Astrocyte (in vitro differentiated cells and primary cell): ENCODE measurements at regions not wholly inside any gene's neighbourhood (a gene's known extent, or its start where the extent isn't known, plus 50 kb on each side); places are given as distances from the start of the nearest gene placed in this dataset.

Experiments
- DNase-seq: peaks from one replicate; pipeline ENCODE4 v3.0.0-alpha.2; 2010; ENCODE audit warnings: low read depth
- FAIRE-seq: peaks from 2 replicates; lab custom pipeline; 2011; peaks lifted over from hg19 to GRCh38; lab: Jason Lieb, UNC
- H2AFZ ChIP-seq: 2 replicates; pipeline ENCODE4 v1.6.0; 2012; ENCODE audit warnings: low read depth, low read length, inconsistent platforms
- H3K27ac ChIP-seq: 2 replicates; pipeline ENCODE4 v1.5.1; 2011; ENCODE audit warnings: low read depth, low read length, inconsistent platforms
- H3K27me3 ChIP-seq: 2 replicates; pipeline ENCODE4 v1.6.0; 2011; ENCODE audit warnings: low read length, inconsistent platforms; ENCODE audit not compliant: insufficient read depth
- H3K36me3 ChIP-seq: 2 replicates; pipeline ENCODE4 v1.5.1; 2011; ENCODE audit warnings: low read length, inconsistent platforms; ENCODE audit not compliant: insufficient read depth
- H3K4me1 ChIP-seq: 2 replicates; pipeline ENCODE4 v1.5.1; 2011; ENCODE audit warnings: low read length, inconsistent platforms; ENCODE audit not compliant: insufficient read depth
- H3K4me2 ChIP-seq: 2 replicates; pipeline ENCODE4 v1.6.0; 2012; ENCODE audit warnings: low read length, inconsistent platforms
- H3K4me3 ChIP-seq: 2 replicates; pipeline ENCODE4 v1.5.1; 2011; ENCODE audit warnings: low read depth, mild to moderate bottlenecking, low read length, inconsistent platforms; ENCODE audit not compliant: insufficient read depth
- H3K79me2 ChIP-seq: 2 replicates; pipeline ENCODE4 v1.6.0; 2012; ENCODE audit warnings: mild to moderate bottlenecking, low read length, inconsistent platforms; ENCODE audit not compliant: insufficient read depth
- H3K9ac ChIP-seq: 2 replicates; pipeline ENCODE4 v1.6.0; 2012; ENCODE audit warnings: mild to moderate bottlenecking, low read length, inconsistent platforms
- H3K9me3 ChIP-seq: 2 replicates; pipeline ENCODE4 v1.5.1; 2012; ENCODE audit warnings: low read depth, mild to moderate bottlenecking, low read length, inconsistent platforms; ENCODE audit not compliant: insufficient read depth
- H4K20me1 ChIP-seq: 2 replicates; pipeline ENCODE4 v1.6.0; 2012; ENCODE audit warnings: low read length, inconsistent platforms; ENCODE audit not compliant: insufficient read depth
- H3K27ac Mint-ChIP-seq: one replicate; pipeline ENCODE4 v1.8.0; 2021; ENCODE audit warnings: mild to moderate bottlenecking, mixed read lengths; ENCODE audit not compliant: unreplicated experiment
- H3K27me3 Mint-ChIP-seq: one replicate; pipeline ENCODE4 v1.8.0; 2021; ENCODE audit warnings: low read depth, mixed read lengths; ENCODE audit not compliant: unreplicated experiment
- H3K36me3 Mint-ChIP-seq: one replicate; pipeline ENCODE4 v1.8.0; 2021; ENCODE audit warnings: low read depth, mixed read lengths; ENCODE audit not compliant: unreplicated experiment
- H3K4me1 Mint-ChIP-seq: one replicate; pipeline ENCODE4 v1.8.0; 2021; ENCODE audit warnings: low read depth, mixed read lengths; ENCODE audit not compliant: unreplicated experiment
- H3K4me3 Mint-ChIP-seq: one replicate; pipeline ENCODE4 v1.8.0; 2021; ENCODE audit warnings: mild to moderate bottlenecking, moderate library complexity, mixed read lengths; ENCODE audit not compliant: unreplicated experiment
- H3K9me3 Mint-ChIP-seq: one replicate; pipeline ENCODE4 v1.8.0; 2021; ENCODE audit warnings: mild to moderate bottlenecking, mixed read lengths; ENCODE audit not compliant: unreplicated experiment
- EZH2 ChIP-seq: IDR thresholded peaks from 2 replicates; pipeline ENCODE4 v1.6.1; 2012; ENCODE audit warnings: mild to moderate bottlenecking, low read length, inconsistent platforms; ENCODE audit not compliant: insufficient read depth
- TF ChIP-seq, protein P1 (sequence below): IDR thresholded peaks from 2 replicates; pipeline ENCODE4 v1.5.1; 2011; ENCODE audit warnings: low read depth, mild to moderate bottlenecking, inconsistent platforms, low read length, moderate library complexity; ENCODE audit not compliant: insufficient read depth

- Histone ChIP-seq H3K27me3 (no peaks in the 10 kb centered on the region), H2AFZ (no peak overlapping the region), H3K4me3 (no peak overlapping the region), H3K4me1 (no peaks in the 10 kb centered on the region), H3K4me2 (no peak overlapping the region), H4K20me1 (no peaks in the 10 kb centered on the region), H3K79me2 (no peaks in the 10 kb centered on the region), H3K9ac (no peak overlapping the region), H3K27ac (no peak overlapping the region), H3K9me3 (peaks cover 5% of the 10 kb centered on the region), H3K36me3 (no peaks in the 10 kb centered on the region)
- H3K9me3 Mint-ChIP-seq, result peaks cover 2% of the 10 kb centered on the region
- FAIRE-seq (no peak), DNase-seq (no peak)
- H3K27ac Mint-ChIP-seq, result no peak overlapping the region
- TF ChIP-seq, protein P1, sequence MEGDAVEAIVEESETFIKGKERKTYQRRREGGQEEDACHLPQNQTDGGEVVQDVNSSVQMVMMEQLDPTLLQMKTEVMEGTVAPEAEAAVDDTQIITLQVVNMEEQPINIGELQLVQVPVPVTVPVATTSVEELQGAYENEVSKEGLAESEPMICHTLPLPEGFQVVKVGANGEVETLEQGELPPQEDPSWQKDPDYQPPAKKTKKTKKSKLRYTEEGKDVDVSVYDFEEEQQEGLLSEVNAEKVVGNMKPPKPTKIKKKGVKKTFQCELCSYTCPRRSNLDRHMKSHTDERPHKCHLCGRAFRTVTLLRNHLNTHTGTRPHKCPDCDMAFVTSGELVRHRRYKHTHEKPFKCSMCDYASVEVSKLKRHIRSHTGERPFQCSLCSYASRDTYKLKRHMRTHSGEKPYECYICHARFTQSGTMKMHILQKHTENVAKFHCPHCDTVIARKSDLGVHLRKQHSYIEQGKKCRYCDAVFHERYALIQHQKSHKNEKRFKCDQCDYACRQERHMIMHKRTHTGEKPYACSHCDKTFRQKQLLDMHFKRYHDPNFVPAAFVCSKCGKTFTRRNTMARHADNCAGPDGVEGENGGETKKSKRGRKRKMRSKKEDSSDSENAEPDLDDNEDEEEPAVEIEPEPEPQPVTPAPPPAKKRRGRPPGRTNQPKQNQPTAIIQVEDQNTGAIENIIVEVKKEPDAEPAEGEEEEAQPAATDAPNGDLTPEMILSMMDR, result no peak
- TF ChIP-seq EZH2, result no peak
- H3K27me3 Mint-ChIP-seq, result no peaks in the 10 kb centered on the region
- no peaks in the 10 kb centered on the region for H3K4me1 Mint-ChIP-seq
- no peaks in the 10 kb centered on the region for H3K36me3 Mint-ChIP-seq
- H3K4me3 Mint-ChIP-seq, result no peak overlapping the region
These were observed 187.7 kb upstream of the CNTNAP2 start for GRCh38 chr7:145928937-145929336.

GRCh38 chr7:145919712-145920111, 196.9 kb upstream of the CNTNAP2 start:
- DNase-seq (no peak), FAIRE-seq (no peak)
- no peaks in the 10 kb centered on the region for H3K36me3 Mint-ChIP-seq
- Histone ChIP-seq H3K4me1 (no peaks in the 10 kb centered on the region), H3K9me3 (peaks cover 6% of the 10 kb centered on the region), H3K27ac (no peak overlapping the region), H3K79me2 (no peaks in the 10 kb centered on the region), H3K36me3 (no peaks in the 10 kb centered on the region), H3K9ac (no peak overlapping the region), H3K27me3 (no peaks in the 10 kb centered on the region), H2AFZ (no peak overlapping the region), H4K20me1 (no peaks in the 10 kb centered on the region), H3K4me2 (no peak overlapping the region), H3K4me3 (no peak overlapping the region)
- no peak overlapping the region for H3K27ac Mint-ChIP-seq
- TF ChIP-seq, protein P1, result no peak
- no peak for TF ChIP-seq EZH2
- peaks cover 3% of the 10 kb centered on the region for H3K9me3 Mint-ChIP-seq
- H3K4me1 Mint-ChIP-seq, result no peaks in the 10 kb centered on the region
- H3K4me3 Mint-ChIP-seq, result no peak overlapping the region
- no peaks in the 10 kb centered on the region for H3K27me3 Mint-ChIP-seq

GRCh38 chr7:145916776-145917175, 199.8 kb upstream of the CNTNAP2 start:
- no peaks in the 10 kb centered on the region for H3K36me3 ChIP-seq
- Mint-ChIP-seq H3K4me3 (no peak overlapping the region), H3K36me3 (no peaks in the 10 kb centered on the region), H3K27me3 (no peaks in the 10 kb centered on the region), H3K9me3 (peaks cover 2% of the 10 kb centered on the region), H3K4me1 (no peaks in the 10 kb centered on the region), H3K27ac (no peak overlapping the region)
- H3K4me3 ChIP-seq, result no peak overlapping the region
- no peaks in the 10 kb centered on the region for H3K79me2 ChIP-seq
- H3K27me3 ChIP-seq, result no peaks in the 10 kb centered on the region
- H3K9ac ChIP-seq, result no peak overlapping the region
- no peaks in the 10 kb centered on the region for H4K20me1 ChIP-seq
- no peak overlapping the region for H3K27ac ChIP-seq
- H3K9me3 ChIP-seq, result peaks cover 6% of the 10 kb centered on the region
- TF ChIP-seq EZH2, result no peak
- TF ChIP-seq, protein P1, result no peak
- no peaks in the 10 kb centered on the region for H3K4me1 ChIP-seq
- DNase-seq (no peak), FAIRE-seq (no peak)
- H3K4me2 ChIP-seq, result no peak overlapping the region
- H2AFZ ChIP-seq, result no peak overlapping the region
